Left lung (tissue), 4 donors: ENCODE measurements at regions not wholly inside any gene's neighbourhood (a gene's known extent, or its start where the extent isn't known, plus 50 kb on each side); places are given as distances from the start of the nearest gene placed in this dataset.
"Not testable (repeated sequence)": the region's sequence is repeated elsewhere in the genome, so short reads cannot be mapped to it uniquely, and the experiment has no call there.

ENCODE experiments used
- ATAC-seq: fragments of 200-7000 bp; cut with Tn5 transposase; one replicate; pipeline ENCODE4 v1.9.1; 2020; ENCODE audit warnings: moderate library complexity
- DNase-seq, 4 donors: peaks; one replicate each; pipeline ENCODE4 v3.0.0-alpha.2; 2013 to 2020
- H3K27ac ChIP-seq, 2 donors: fragments of 200-600 bp; sonication (generic) in 1 of 2; one replicate each; pipeline versions ENCODE4 v1.5.0 to v1.8.0; 2020 to 2021
- H3K27me3 ChIP-seq, 2 donors: fragments of 200-600 bp; sonication (generic) in 1 of 2; one replicate each; pipeline versions ENCODE4 v1.5.0 to v1.8.0; 2020 to 2021
- H3K36me3 ChIP-seq, 2 donors: fragments of 200-600 bp; sonication (generic) in 1 of 2; one replicate each; pipeline versions ENCODE4 v1.5.0 to v1.8.0; 2020 to 2021
- H3K4me1 ChIP-seq, 2 donors: fragments of 200-600 bp; one replicate each; pipeline ENCODE4 v1.8.0; 2021
- H3K4me3 ChIP-seq, 2 donors: fragments of 200-600 bp; sonication (generic) in 1 of 2; one replicate each; pipeline versions ENCODE4 v1.5.0 to v1.8.0; 2020 to 2021; ENCODE audit warnings: mild to moderate bottlenecking in 1 of 2
- H3K9me3 ChIP-seq, 2 donors: fragments of 200-600 bp; sonication (generic) in 1 of 2; one replicate each; pipeline versions ENCODE4 v1.5.0 to v1.8.0; 2020 to 2021
- CTCF ChIP-seq, 2 donors: fragments of 200-600 bp; sonication (generic) in 1 of 2; IDR thresholded peaks; one replicate each; pipeline versions ENCODE4 v1.5.0 to v1.8.0; 2021; ENCODE audit warnings: antibody characterized with exemption in 2 of 2
- intact Hi-C, 2 donors: fragments of 100-400 bp; cut with DNase I; formaldehyde crosslinking; loops; one replicate each; pipeline versions ENCODE4 v1.11.2 to v1.14.2; 2022
- donor health status: DM: no; HTN: yes; CAD: no.
- donor health status: DM: no; HTN: no; CAD: no.

GRCh38 chr7:20913853-20914252 lies 127.2 kb upstream of the SP8 start:
- peak in 1 of 4 donors; percentile 47 for DNase-seq
- H3K9me3 ChIP-seq: no peaks in the 10 kb centered on the region
- H3K27me3 ChIP-seq: no peaks in the 10 kb centered on the region
- no peak for ATAC-seq
- no peak overlapping the region for H3K27ac ChIP-seq
- H3K4me1 ChIP-seq: no peaks in the 10 kb centered on the region
- H3K4me3 ChIP-seq: no peak overlapping the region
- no peaks in the 10 kb centered on the region for H3K36me3 ChIP-seq
- TF ChIP-seq CTCF (IDR thresholded peaks at IDR 0.05): no peak
- intact Hi-C loops: no loop called here

- Histone ChIP-seq H3K4me3 (no peak overlapping the region), H3K9me3 (no peaks in the 10 kb centered on the region), H3K27ac (no peak overlapping the region), H3K36me3 (no peaks in the 10 kb centered on the region), H3K4me1 (no peaks in the 10 kb centered on the region), H3K27me3 (no peaks in the 10 kb centered on the region)
- DNase-seq (no peak), ATAC-seq (no peak)
- no peak for TF ChIP-seq CTCF (IDR thresholded peaks at IDR 0.05)
- intact Hi-C loops: no loop called here
Observed at GRCh38 chr7:20916311-20916710, 129.6 kb upstream of the SP8 start.

- DNase-seq (no peak), ATAC-seq (no peak)
- Histone ChIP-seq H3K4me1 (no peaks in the 10 kb centered on the region), H3K36me3 (no peaks in the 10 kb centered on the region), H3K9me3 (no peaks in the 10 kb centered on the region), H3K4me3 (no peak overlapping the region), H3K27ac (no peak overlapping the region), H3K27me3 (no peaks in the 10 kb centered on the region)
- intact Hi-C loops: no loop called here
- no peak for TF ChIP-seq CTCF (IDR thresholded peaks at IDR 0.05)
Observed at GRCh38 chr7:20917603-20918002, 130.9 kb upstream of the SP8 start.

- no peaks in the 10 kb centered on the region for H3K36me3 ChIP-seq
- ATAC-seq: no peak
- intact Hi-C loops: no loop called here
- no peak overlapping the region for H3K27ac ChIP-seq
- no peaks in the 10 kb centered on the region for H3K27me3 ChIP-seq
- no peak for TF ChIP-seq CTCF (IDR thresholded peaks at IDR 0.05)
- no peaks in the 10 kb centered on the region for H3K4me1 ChIP-seq
- DNase-seq: no peak
- H3K4me3 ChIP-seq: no peak overlapping the region
- no peaks in the 10 kb centered on the region for H3K9me3 ChIP-seq
Observed at GRCh38 chr7:20918156-20918555, 131.5 kb upstream of the SP8 start.

- H3K27ac ChIP-seq, H3K27me3 ChIP-seq, H3K9me3 ChIP-seq, H3K36me3 ChIP-seq, H3K4me1 ChIP-seq, intact Hi-C loops, H3K4me3 ChIP-seq, ATAC-seq, DNase-seq: not testable (repeated sequence)
Observed at GRCh38 chr7:20927178-20927577, 140.5 kb upstream of the SP8 start.

GRCh38 chr7:20927976-20928375 lies 141.3 kb upstream of the SP8 start:
- no peak overlapping the region for H3K4me3 ChIP-seq
- H3K36me3 ChIP-seq: no peaks in the 10 kb centered on the region
- H3K27me3 ChIP-seq: no peaks in the 10 kb centered on the region
- no peak for TF ChIP-seq CTCF (IDR thresholded peaks at IDR 0.05)
- H3K9me3 ChIP-seq: peaks cover 0 to 4% of the 10 kb centered on the region in 2 donors
- H3K4me1 ChIP-seq: no peaks in the 10 kb centered on the region
- ATAC-seq: no peak
- intact Hi-C loops: no loop called here
- DNase-seq: no peak
- H3K27ac ChIP-seq: no peak overlapping the region
